NCI-H1092 (cell line): ENCODE measurements at regions not wholly inside any gene's neighbourhood (a gene's known extent, or its start where the extent isn't known, plus 50 kb on each side); places are given as distances from the start of the nearest gene placed in this dataset.
"Not testable (repeated sequence)": the region's sequence is repeated elsewhere in the genome, so short reads cannot be mapped to it uniquely, and the experiment has no call there.

Experiments used
- DNase-seq: peaks from one replicate; lab custom pipeline; 2025; lab: John Stamatoyannopoulos, UW

- no peak for DNase-seq
Measured at GRCh38 chr18:56443166-56443907, 195.1 kb downstream of the TXNL1 start.

GRCh38 chr18:56438480-56438879 is 199.9 kb downstream of the TXNL1 start:
- DNase-seq = not testable (repeated sequence)

GRCh38 chr18:56436651-56437050 is 201.7 kb downstream of the TXNL1 start:
- no peak for DNase-seq

GRCh38 chr18:56433919-56434318 is 204.5 kb downstream of the TXNL1 start:
- no peak for DNase-seq

- no peak for DNase-seq
Measured at GRCh38 chr18:56431551-56431950, 206.8 kb downstream of the TXNL1 start.

- no peak for DNase-seq
Measured at GRCh38 chr18:56423626-56424025, 214.8 kb downstream of the TXNL1 start.

GRCh38 chr18:56421647-56422046 is 216.7 kb downstream of the TXNL1 start:
- DNase-seq = no peak

- not testable (repeated sequence) for DNase-seq
Measured at GRCh38 chr18:56420868-56421267, 217.5 kb downstream of the TXNL1 start.

GRCh38 chr18:56414357-56414756 is 224.0 kb downstream of the TXNL1 start:
- DNase-seq = no peak

GRCh38 chr18:56413862-56414261 is 224.5 kb downstream of the TXNL1 start:
- no peak for DNase-seq

- DNase-seq = no peak
Measured at GRCh38 chr18:56412951-56413350, 225.4 kb downstream of the TXNL1 start.

GRCh38 chr18:56409736-56410135 is 228.7 kb downstream of the TXNL1 start:
- DNase-seq = no peak

GRCh38 chr18:56407646-56408180 is 230.7 kb downstream of the TXNL1 start:
- no peak for DNase-seq

- DNase-seq = no peak
Measured at GRCh38 chr18:56402872-56403516, 235.4 kb downstream of the TXNL1 start.

- DNase-seq = no peak
Measured at GRCh38 chr18:56393870-56394269, 244.5 kb downstream of the TXNL1 start.

- no peak for DNase-seq
Measured at GRCh38 chr18:56391931-56392590, 246.3 kb downstream of the TXNL1 start.

GRCh38 chr18:56390626-56391025 is 247.8 kb downstream of the TXNL1 start:
- DNase-seq = no peak

- no peak for DNase-seq
Measured at GRCh38 chr18:56389190-56389589, 249.2 kb downstream of the TXNL1 start.

GRCh38 chr18:56388571-56388970 is 249.8 kb downstream of the TXNL1 start:
- no peak for DNase-seq

GRCh38 chr18:56386856-56387255 is 251.5 kb downstream of the TXNL1 start:
- DNase-seq = no peak

GRCh38 chr18:56383349-56383748 is 255.0 kb downstream of the TXNL1 start:
- DNase-seq = no peak

GRCh38 chr18:56382541-56382940 is 255.9 kb downstream of the TXNL1 start:
- no peak for DNase-seq

- no peak for DNase-seq
Measured at GRCh38 chr18:56381196-56381595, 257.2 kb downstream of the TXNL1 start.
